ENCODE measurements at regions not wholly inside any gene's neighbourhood (a gene's known extent, or its start where the extent isn't known, plus 50 kb on each side); places are given as distances from the start of the nearest gene placed in this dataset.
"Not testable (repeated sequence)": the region's sequence is repeated elsewhere in the genome, so short reads cannot be mapped to it uniquely, and the experiment has no call there.

GRCh38 chr1:232579958-232580941, 49.7 kb downstream of the SIPA1L2 start:
- peak; percentile 20 for DNase-seq

DNA sequence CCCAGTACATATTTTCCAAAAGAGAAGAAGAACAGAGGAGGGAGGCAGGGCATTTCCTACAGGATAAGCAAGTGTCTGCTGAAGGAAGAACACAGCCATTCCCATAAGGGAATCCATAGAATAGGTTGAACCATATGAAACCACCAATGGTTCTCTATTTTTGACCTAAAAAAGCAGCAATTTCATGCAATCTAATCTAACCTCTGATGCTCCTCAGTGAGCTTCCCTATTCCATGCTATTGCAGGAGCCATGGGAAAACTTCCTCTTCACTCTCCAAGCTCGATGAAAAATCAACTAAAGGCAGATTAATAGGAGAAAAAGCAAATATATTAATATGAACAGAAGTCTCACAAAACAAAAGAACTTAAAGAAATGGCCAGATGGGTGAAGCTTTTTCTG, 50.5 kb downstream of the SIPA1L2 start:
- DNase-seq = no peak

GRCh38 chr1:232578651-232579195, 51.2 kb downstream of the SIPA1L2 start:
- DNase-seq = no peak

DNA sequence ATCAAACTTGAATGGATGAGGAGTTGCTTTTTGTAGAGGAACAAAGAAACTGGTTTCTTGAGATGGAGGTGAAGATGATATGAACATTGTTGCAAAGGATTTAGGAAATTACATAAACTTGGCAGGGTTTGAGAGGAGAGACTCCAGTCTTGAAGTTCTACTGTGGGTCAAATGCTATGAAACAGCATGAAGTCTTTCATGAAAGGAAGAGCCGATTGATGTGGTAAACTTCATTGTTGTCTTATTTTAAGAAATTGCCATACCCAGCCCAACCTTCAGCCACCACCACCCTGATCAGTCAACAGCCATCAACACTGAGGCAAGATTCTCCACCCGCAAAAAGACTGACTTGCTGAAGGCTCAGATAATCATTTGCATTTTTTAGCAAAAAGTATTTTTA, 52.2 kb downstream of the SIPA1L2 start:
- DNase-seq = no peak

GRCh38 chr1:232576537-232576936, 53.4 kb downstream of the SIPA1L2 start:
- no peak for DNase-seq

- DNase-seq = no peak
Measured at GRCh38 chr1:232575763-232576040, 54.2 kb downstream of the SIPA1L2 start.

DNA sequence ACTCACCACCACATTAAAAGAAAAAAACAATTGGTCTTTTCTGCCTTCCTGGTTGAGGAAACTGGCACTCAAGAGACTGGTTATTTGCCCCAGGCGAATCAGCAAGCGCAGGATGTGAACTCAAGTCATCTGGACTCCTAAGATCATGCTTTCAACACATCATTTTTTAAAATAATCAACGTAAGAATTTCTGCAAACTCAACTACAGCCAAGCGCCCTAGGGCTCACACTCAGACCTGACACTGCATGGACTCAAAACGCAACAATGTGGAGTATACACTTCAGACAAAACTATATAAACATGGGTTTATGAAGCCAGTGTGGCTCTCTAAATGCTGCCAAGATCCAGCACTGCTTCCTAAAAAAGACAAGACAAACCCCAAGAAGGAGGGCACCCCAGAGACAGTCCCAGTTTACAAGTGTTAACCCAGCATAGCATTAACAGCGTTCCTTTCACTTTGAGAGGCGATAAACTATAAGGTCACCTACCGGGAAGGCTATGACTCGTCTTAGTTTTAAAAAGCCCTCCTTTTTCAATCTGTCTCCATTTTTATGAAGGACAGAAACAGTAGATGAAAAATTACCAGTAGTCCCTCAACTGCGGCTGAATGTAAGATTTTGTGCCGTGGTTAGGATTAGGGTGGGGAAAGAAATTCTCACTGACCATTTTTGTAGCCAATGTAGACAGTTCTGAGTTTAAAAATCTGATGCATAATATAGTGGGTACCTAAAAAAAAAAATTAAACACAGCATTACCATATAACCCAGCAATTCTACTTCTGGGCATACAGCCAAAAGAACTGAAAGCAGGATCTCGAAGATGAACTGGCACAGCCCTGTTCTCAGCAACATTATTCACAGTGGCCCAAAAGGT, 54.8 kb downstream of the SIPA1L2 start:
- DNase-seq = peak; percentile 90

GRCh38 chr1:232574077-232574476, 55.9 kb downstream of the SIPA1L2 start:
- DNase-seq = no peak

DNA sequence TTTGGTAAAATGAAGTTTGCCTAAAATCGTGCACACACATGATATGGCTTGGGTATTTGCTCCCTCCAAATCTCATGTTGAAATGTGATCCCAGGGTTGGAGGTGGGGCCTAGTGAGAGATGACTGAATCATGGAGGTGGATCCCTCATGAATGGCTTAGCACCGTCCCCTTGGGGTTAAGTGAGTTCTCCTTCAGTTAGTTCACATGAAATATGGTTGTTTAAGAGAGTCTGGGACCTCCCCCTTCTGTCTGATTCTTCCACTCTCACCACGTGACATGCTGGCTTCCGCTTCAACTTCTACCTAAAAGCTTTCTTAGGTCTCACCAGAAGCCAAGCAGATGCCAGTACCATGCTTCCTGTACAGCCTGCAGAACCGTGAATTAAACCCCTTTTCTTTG, 58.4 kb downstream of the SIPA1L2 start:
- no peak for DNase-seq

GRCh38 chr1:232570007-232570406, 59.9 kb downstream of the SIPA1L2 start:
- no peak for DNase-seq

DNA sequence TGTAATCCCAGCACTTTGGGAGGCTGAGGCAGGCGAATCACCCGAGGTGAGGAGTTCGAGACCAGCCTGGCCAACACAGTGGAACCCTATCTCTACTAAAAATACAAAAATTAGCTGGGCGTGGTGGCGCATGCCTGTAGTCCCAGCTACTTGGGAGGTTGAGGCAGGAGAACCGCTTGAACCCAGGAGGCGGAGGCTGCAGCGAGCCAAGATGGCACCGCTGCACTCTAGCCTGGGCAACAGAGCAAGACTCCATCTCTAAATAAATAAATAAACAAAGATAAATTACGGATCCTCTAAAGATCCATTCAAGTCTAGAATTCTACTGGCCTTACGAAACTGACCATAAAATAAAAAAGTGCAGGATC, 60.4 kb downstream of the SIPA1L2 start:
- DNase-seq = not testable (repeated sequence)

GRCh38 chr1:232568906-232569553, 60.9 kb downstream of the SIPA1L2 start:
- no peak for DNase-seq

DNA sequence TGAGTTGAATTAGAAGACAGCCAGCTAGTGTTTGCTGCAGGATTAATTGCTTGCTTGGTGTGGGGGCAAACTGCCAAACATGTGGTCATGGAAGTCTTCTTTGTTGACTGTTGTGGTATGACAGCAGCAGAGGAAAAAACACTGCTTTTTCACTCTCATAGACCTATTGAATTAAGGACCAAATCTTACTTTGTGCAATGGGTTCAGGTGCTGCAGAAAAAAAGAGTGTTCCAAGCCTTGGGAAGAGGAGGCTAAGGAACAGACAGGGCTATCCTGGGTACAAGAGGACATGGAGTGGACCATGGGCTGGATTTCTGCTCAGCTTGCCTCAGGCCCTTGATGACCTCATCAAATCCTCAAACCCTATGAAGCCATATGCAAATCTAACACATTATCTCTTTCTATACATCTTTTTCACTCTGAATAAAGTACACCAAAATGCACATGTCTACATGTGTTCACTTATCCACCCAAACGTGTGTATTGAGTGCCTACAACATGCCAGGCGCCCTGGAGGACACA, 61.5 kb downstream of the SIPA1L2 start:
- DNase-seq = peak; percentile 31

- DNase-seq = no peak
Measured at GRCh38 chr1:232566093-232566492, 63.8 kb downstream of the SIPA1L2 start.

GRCh38 chr1:232562855-232563510, 67.0 kb downstream of the SIPA1L2 start:
- DNase-seq = no peak

GRCh38 chr1:232561381-232561780, 68.6 kb downstream of the SIPA1L2 start:
- no peak for DNase-seq

DNA sequence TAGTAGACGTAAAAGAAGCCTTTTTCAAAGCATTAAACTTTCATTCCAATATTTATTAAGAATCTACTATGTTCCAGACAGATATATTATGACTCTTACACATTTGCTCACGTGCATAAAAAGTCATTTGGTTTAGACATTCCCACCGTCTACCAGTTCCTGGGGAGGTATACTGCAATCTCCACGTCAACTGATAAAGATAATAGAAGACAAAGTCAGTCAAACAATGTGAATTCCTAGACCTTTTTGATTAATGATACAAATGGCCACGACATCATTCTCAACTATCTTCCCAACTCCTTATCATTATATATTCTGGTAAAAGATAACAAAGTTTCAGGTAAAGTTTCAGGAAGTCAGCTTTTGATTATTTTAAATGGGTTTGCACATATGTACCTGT, 69.0 kb downstream of the SIPA1L2 start:
- DNase-seq = no peak

- no peak for DNase-seq
Measured at GRCh38 chr1:232558954-232559353, 71.0 kb downstream of the SIPA1L2 start.

GRCh38 chr1:232557502-232558191, 72.3 kb downstream of the SIPA1L2 start:
- DNase-seq = no peak

DNA sequence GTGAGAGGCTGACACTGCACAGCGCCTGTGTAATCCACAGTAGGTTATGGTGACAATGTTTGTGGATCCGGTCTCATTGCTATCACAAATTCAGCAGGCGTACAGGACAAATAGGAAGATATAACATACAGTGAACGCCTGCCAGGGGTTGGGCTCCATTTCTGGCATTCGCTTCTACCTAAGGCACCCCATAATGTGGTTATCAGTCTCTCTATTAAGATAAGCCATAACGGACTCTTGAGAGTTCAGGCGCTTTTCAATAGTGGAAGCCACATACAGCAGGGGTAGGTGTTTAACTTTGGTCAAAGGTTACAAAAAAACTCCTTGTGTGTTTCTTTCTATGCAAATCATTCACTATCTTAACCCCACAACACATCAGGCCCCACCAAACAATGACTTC, 72.8 kb downstream of the SIPA1L2 start:
- DNase-seq = no peak

DNA sequence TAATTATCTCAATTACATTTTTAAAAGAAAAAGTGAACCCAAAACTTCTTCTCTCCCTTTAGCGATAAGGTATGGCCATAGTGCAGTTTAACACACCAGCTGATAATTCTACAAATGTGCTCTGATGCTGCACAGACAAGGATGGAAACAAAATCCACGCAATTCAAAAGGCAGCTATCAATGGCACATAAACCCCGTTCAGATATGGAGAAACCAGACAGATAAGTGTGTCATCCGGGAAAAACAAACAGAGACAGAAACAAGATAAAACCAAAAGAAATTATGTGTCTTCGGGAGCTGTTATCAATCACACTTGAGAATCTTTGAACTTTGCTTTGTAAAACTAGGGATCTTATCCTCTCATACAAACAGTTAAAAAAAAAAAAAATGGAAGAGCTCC, 73.6 kb downstream of the SIPA1L2 start:
- no peak for DNase-seq

All from EL (cell line).